OCI-LY7 (cell line): ENCODE measurements at regions not wholly inside any gene's neighbourhood (a gene's known extent, or its start where the extent isn't known, plus 50 kb on each side); places are given as distances from the start of the nearest gene placed in this dataset.

ENCODE experiments used
- BruUV-seq: library from RNA; stranded (reverse); fragments of 400-500 nt; replicated peaks from 2 replicates; lab custom pipeline; 2021; lab: Mats Ljungman, UMichigan
- CTCF ChIA-PET: fragments of 300-600 bp; sonication (Branson Sonifier 250); formaldehyde crosslinking; loops from one replicate; lab custom pipeline; 2022; ENCODE audit warnings: antibody characterized with exemption; ENCODE audit not compliant: unreplicated experiment; lab: Charles Lee
- POLR2A ChIA-PET: fragments of 300-600 bp; sonication (Branson Sonifier 250); formaldehyde crosslinking; loops from one replicate; lab custom pipeline; 2022; ENCODE audit warnings: antibody characterized with exemption; lab: Charles Lee
- DNase-seq: peaks from one replicate; pipeline ENCODE4 v3.0.0-alpha.2; 2015; ENCODE audit warnings: low spot score
- H2AFZ ChIP-seq: fragments of 200-600 bp; sonication (generic), shearing (Covaris generic); 2 replicates; pipeline ENCODE4 v1.6.1; 2014; ENCODE audit warnings: mild to moderate bottlenecking, antibody characterized with exemption, low read length, moderate library complexity
- H3K27ac ChIP-seq: fragments of 200-600 bp; sonication (generic); 2 replicates; pipeline ENCODE4 v1.5.1; 2014; ENCODE audit warnings: mixed run types, low read depth, mild to moderate bottlenecking, moderate library complexity, low read length, inconsistent platforms; ENCODE audit not compliant: poor library complexity, severe bottlenecking
- H3K36me3 ChIP-seq: fragments of 200-600 bp; sonication (generic); 2 replicates; pipeline ENCODE4 v1.6.1; 2014; ENCODE audit warnings: mild to moderate bottlenecking, antibody characterized with exemption, low read length, moderate library complexity, mixed read lengths; ENCODE audit not compliant: insufficient read depth
- H3K4me1 ChIP-seq: fragments of 200-600 bp; sonication (generic); 2 replicates; pipeline ENCODE4 v1.5.1; 2014; ENCODE audit warnings: mild to moderate bottlenecking, low read length; ENCODE audit not compliant: insufficient read depth, poor library complexity, severe bottlenecking
- H3K4me2 ChIP-seq: fragments of 200-600 bp; sonication (generic); 2 replicates; pipeline ENCODE4 v1.6.1; 2014; ENCODE audit warnings: mild to moderate bottlenecking, low read length
- H3K4me3 ChIP-seq: fragments of 200-600 bp; sonication (generic); 2 replicates; pipeline ENCODE4 v1.5.1; 2014; ENCODE audit warnings: mild to moderate bottlenecking, low read depth, low read length; ENCODE audit not compliant: poor library complexity, severe bottlenecking
- H3K79me2 ChIP-seq: fragments of 200-600 bp; sonication (generic); 2 replicates; pipeline ENCODE4 v1.6.1; 2016; ENCODE audit warnings: low read depth, mild to moderate bottlenecking, low read length, moderate library complexity, mixed read lengths; ENCODE audit not compliant: insufficient read depth
- H3K9me2 ChIP-seq: fragments of 200-600 bp; sonication (generic); 2 replicates; pipeline ENCODE4 v1.6.1; 2016; ENCODE audit warnings: mild to moderate bottlenecking, low read length, mixed read lengths; ENCODE audit not compliant: insufficient read depth
- H3K9me3 ChIP-seq: fragments of 200-600 bp; sonication (generic); 2 replicates; pipeline ENCODE4 v1.6.1; 2014; ENCODE audit warnings: mild to moderate bottlenecking, mixed run types, low read length, mixed read lengths
- H4K20me1 ChIP-seq: fragments of 200-600 bp; sonication (generic); 2 replicates; pipeline ENCODE4 v1.6.1; 2014; ENCODE audit warnings: mild to moderate bottlenecking, antibody characterized with exemption, low read length, moderate library complexity, mixed read lengths; ENCODE audit not compliant: insufficient read depth
- CTCF ChIP-seq: fragments of 200-600 bp; sonication (generic); conservative IDR thresholded peaks from 2 replicates; pipeline ENCODE4 v1.5.1; 2014; ENCODE audit warnings: mild to moderate bottlenecking, antibody characterized with exemption, low read length, moderate library complexity, mixed read lengths
- EZH2phosphoT487 ChIP-seq: fragments of 200-600 bp; sonication (generic); IDR thresholded peaks from 2 replicates; pipeline ENCODE4 v1.6.1; 2018; ENCODE audit warnings: low read depth, borderline replicate concordance, mild to moderate bottlenecking, mixed run types, antibody characterized with exemption, low read length, moderate library complexity, mixed read lengths
- intact Hi-C: fragments of 100-400 bp; cut with micrococcal nuclease; formaldehyde crosslinking; loops from one replicate; pipeline ENCODE4 v1.10.0; 2022; ENCODE audit not compliant: unreplicated experiment

GRCh38 chr5:40037713-40038112, 612.9 kb upstream of the DAB2 start:
- POLR2A ChIA-PET = interaction anchor here (1.2 kb wide), 1 partner anchor 13 kb away, joined by 3 read pairs; no protein-coding TSS in a partner anchor
- H3K36me3 ChIP-seq = no peaks in the 10 kb centered on the region
- no peaks in the 10 kb centered on the region for H4K20me1 ChIP-seq
- H3K9me3 ChIP-seq = no peaks in the 10 kb centered on the region
- BruUV-seq = no TSS peak
- CTCF ChIA-PET = no interaction called here
- no peak overlapping the region for H2AFZ ChIP-seq
- no peaks in the 10 kb centered on the region for H3K9me2 ChIP-seq
- peaks cover 14% of the 10 kb centered on the region for H3K4me1 ChIP-seq
- intact Hi-C loops = no loop called here
- H3K27ac ChIP-seq = no peak overlapping the region
- H3K4me2 ChIP-seq = no peak overlapping the region
- TF ChIP-seq CTCF = no peak
- no peak for TF ChIP-seq EZH2phosphoT487
- no peak for DNase-seq
- H3K4me3 ChIP-seq = no peak overlapping the region
- H3K79me2 ChIP-seq = no peaks in the 10 kb centered on the region

GRCh38 chr5:40034441-40034840, 609.7 kb upstream of the DAB2 start:
- ChIA-PET CTCF (no interaction called here), POLR2A (interaction anchor here (0.6 to 1.0 kb wide), 2 partner anchors 341 to 410 kb away, joined by 3 to 4 read pairs; no protein-coding TSS in a partner anchor)
- Histone ChIP-seq H4K20me1 (no peaks in the 10 kb centered on the region), H2AFZ (no peak overlapping the region), H3K4me3 (no peak overlapping the region), H3K27ac (no peak overlapping the region), H3K4me2 (no peak overlapping the region), H3K9me2 (no peaks in the 10 kb centered on the region), H3K36me3 (no peaks in the 10 kb centered on the region), H3K9me3 (no peaks in the 10 kb centered on the region), H3K4me1 (peaks cover 22% of the 10 kb centered on the region), H3K79me2 (no peaks in the 10 kb centered on the region)
- intact Hi-C loops = loop anchor here (5.0 kb wide), 3 partner anchors 453 to 648 kb away; no protein-coding TSS in a partner anchor
- TF ChIP-seq EZH2phosphoT487 (no peak), CTCF (no peak)
- no TSS peak for BruUV-seq
- no peak for DNase-seq

GRCh38 chr5:40033411-40033810, 608.6 kb upstream of the DAB2 start:
- TF ChIP-seq EZH2phosphoT487 (no peak), CTCF (no peak)
- Histone ChIP-seq H3K9me3 (no peaks in the 10 kb centered on the region), H3K4me2 (peak overlapping the region; percentile 72), H2AFZ (peak overlapping the region; percentile 36; the same call in 1 of the 2 replicates), H4K20me1 (no peaks in the 10 kb centered on the region), H3K36me3 (no peaks in the 10 kb centered on the region), H3K79me2 (no peaks in the 10 kb centered on the region), H3K27ac (peak overlapping the region; percentile 83), H3K9me2 (no peaks in the 10 kb centered on the region), H3K4me1 (peaks cover 22% of the 10 kb centered on the region), H3K4me3 (peak overlapping the region; percentile 56)
- peak; percentile 96 for DNase-seq
- ChIA-PET POLR2A (interaction anchor here (0.7 to 1.6 kb wide), 5 partner anchors 18 to 1039 kb away, joined by 3 to 6 read pairs (median 4); no protein-coding TSS in a partner anchor), CTCF (interaction anchor here (1.1 kb wide), 1 partner anchor 12 kb away, joined by 3 read pairs; no protein-coding TSS in a partner anchor)
- BruUV-seq = no TSS peak
- intact Hi-C loops = loop anchor here (5.0 kb wide), 3 partner anchors 454 to 649 kb away; no protein-coding TSS in a partner anchor
